ENCODE measurements at regions not wholly inside any gene's neighbourhood (a gene's known extent, or its start where the extent isn't known, plus 50 kb on each side); places are given as distances from the start of the nearest gene placed in this dataset.
"Not testable (repeated sequence)": the region's sequence is repeated elsewhere in the genome, so short reads cannot be mapped to it uniquely, and the experiment has no call there.

DNA sequence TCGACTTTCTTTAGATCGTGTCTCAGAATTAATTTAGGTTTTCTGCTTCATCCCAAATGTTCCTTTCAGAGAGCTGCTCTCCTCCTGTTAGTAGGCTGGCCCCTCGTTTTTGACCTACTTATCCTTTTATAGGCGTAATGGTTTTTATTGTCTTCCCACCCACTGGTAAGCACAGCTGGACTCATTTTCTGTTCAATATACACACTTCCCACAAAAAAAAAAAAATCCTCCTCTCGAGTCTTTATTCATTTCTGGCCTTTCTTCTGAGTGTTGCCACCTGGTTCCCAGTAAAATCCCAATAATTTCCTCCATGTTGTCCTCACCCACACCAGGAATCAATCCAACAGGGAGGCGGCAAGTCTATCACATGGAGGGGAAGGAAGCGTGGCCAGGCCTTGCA is 970.2 kb upstream of the CELF2 start:
- Histone ChIP-seq H3K9me3 (ENCODE audit: control insufficient read depth in 2 of 2, insufficient read depth in 1 of 2, low read depth in 1 of 2, low read length in 1 of 2) (no peaks in the 10 kb centered on the region), H3K27me3 (ENCODE audit: control insufficient read depth in 3 of 3, insufficient read depth in 3 of 3, low read length in 3 of 3) (no peaks in the 10 kb centered on the region), H3K4me1 (ENCODE audit: control insufficient read depth in 3 of 3, insufficient read depth in 2 of 3, low read depth in 1 of 3, low read length in 2 of 3) (peaks cover 0 to 3% (median 0%) of the 10 kb centered on the region in 3 donors), H3K4me3 (ENCODE audit: low read depth in 1 of 3, low read length in 3 of 3) (no peak overlapping the region), H3K27ac (ENCODE audit: low read depth in 1 of 3, low read length in 2 of 3) (no peak overlapping the region), H3K36me3 (ENCODE audit: control insufficient read depth in 3 of 3, insufficient read depth in 2 of 3, low read depth in 1 of 3, low read length in 3 of 3) (no peaks in the 10 kb centered on the region)
- no peak for DNase-seq
- WGBS, 3 donors: 69 to 72% (median 70%) methylated on average over 7 of the region's 7 CpGs
- FAIRE-seq: no peak

DNA sequence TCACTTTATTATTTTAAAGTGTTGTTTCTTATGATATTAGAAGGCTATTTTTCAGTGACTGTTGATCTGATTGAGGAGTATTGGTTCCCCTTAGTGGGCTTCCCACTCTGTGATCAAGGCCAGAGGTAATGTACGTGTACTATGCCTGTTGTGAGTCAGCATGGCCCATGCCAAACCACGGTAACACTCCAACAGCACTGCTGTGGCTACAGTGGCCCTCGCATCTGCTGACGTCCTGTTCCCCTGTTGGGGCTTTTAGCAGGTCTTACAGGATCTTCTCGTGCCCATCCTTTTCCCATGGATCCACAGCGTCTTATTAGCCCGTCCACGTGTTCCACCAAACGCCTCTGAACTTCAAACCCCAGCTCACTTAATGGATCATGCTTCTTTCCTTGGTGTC is 964.6 kb upstream of the CELF2 start:
- no peaks in the 10 kb centered on the region for H3K4me1 ChIP-seq (ENCODE audit: control insufficient read depth in 3 of 3, insufficient read depth in 2 of 3, low read depth in 1 of 3, low read length in 2 of 3)
- no peaks in the 10 kb centered on the region for H3K9me3 ChIP-seq (ENCODE audit: control insufficient read depth in 2 of 2, insufficient read depth in 1 of 2, low read depth in 1 of 2, low read length in 1 of 2)
- no peak overlapping the region for H3K4me3 ChIP-seq (ENCODE audit: low read depth in 1 of 3, low read length in 3 of 3)
- H3K27me3 ChIP-seq (ENCODE audit: control insufficient read depth in 3 of 3, insufficient read depth in 3 of 3, low read length in 3 of 3): no peaks in the 10 kb centered on the region
- FAIRE-seq (no peak), DNase-seq (no peak)
- WGBS, 3 donors: 79 to 84% (median 80%) methylated on average over 9 of the region's 9 CpGs
- H3K36me3 ChIP-seq (ENCODE audit: control insufficient read depth in 3 of 3, insufficient read depth in 2 of 3, low read depth in 1 of 3, low read length in 3 of 3): no peaks in the 10 kb centered on the region
- no peak overlapping the region for H3K27ac ChIP-seq (ENCODE audit: low read depth in 1 of 3, low read length in 2 of 3)

DNA sequence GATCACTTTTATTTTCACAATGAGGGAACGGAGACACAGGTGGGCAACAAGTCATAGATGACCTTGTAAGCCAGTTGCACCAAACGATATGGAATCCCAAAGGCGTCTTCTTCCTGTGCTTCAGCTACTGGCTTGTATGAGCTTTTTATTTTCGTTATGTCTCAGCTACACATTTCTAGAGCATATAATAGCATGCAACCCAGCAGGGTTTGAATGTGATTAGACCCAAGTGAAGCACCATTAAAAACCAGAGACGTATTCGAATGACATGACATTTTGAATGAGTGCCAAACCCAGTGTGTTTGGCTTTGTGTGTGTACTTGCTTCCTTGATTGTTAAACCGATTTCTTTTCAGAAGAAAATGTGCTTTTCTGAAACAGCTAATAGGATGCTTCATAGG is 963.2 kb upstream of the CELF2 start:
- FAIRE-seq (no peak), DNase-seq (no peak)
- Histone ChIP-seq H3K27me3 (ENCODE audit: control insufficient read depth in 3 of 3, insufficient read depth in 3 of 3, low read length in 3 of 3) (no peaks in the 10 kb centered on the region), H3K4me3 (ENCODE audit: low read depth in 1 of 3, low read length in 3 of 3) (no peak overlapping the region), H3K9me3 (ENCODE audit: control insufficient read depth in 2 of 2, insufficient read depth in 1 of 2, low read depth in 1 of 2, low read length in 1 of 2) (no peaks in the 10 kb centered on the region), H3K27ac (ENCODE audit: low read depth in 1 of 3, low read length in 2 of 3) (no peak overlapping the region), H3K4me1 (ENCODE audit: control insufficient read depth in 3 of 3, insufficient read depth in 2 of 3, low read depth in 1 of 3, low read length in 2 of 3) (no peaks in the 10 kb centered on the region), H3K36me3 (ENCODE audit: control insufficient read depth in 3 of 3, insufficient read depth in 2 of 3, low read depth in 1 of 3, low read length in 3 of 3) (no peaks in the 10 kb centered on the region)
- WGBS, 3 donors: 75 to 79% (median 79%) methylated on average over 7 of the region's 7 CpGs

DNA sequence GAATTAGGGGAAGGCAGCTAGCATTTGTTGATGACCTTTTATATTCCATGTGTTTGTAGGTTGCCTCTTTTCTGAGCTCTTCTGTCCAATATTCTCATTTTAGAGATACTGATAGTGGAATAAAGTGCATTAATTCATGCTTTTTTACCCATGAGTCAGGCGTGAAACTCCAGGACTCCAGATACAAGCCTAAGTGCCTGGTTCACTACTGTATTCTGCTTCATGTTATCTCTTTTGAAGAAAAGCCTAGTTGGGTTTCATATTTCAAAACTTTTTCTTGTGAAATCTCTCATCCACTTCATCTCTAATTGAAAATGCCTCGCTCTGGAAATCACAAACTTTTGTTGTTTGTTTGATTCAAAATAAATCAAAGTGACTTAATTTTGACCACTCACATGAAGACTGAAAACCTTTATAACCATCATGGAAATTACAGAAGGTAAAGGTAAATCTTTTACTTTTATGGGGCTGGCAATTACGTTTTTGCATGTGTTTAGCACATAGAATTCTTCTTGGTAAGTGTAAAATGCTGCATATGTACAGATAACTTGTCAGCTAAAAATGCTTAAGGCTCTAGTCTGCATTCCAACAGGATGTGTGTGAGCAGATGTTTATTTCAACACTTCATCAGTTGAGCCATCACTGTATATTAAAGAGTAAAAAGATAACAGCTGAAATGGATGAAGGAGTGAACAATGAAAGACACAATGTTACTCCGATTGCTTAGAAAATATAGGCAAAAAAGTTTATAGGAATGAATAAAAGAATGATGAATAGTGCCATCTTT is 961.8 kb upstream of the CELF2 start:
- Histone ChIP-seq H3K36me3 (ENCODE audit: control insufficient read depth in 3 of 3, insufficient read depth in 2 of 3, low read depth in 1 of 3, low read length in 3 of 3) (no peaks in the 10 kb centered on the region), H3K27ac (ENCODE audit: low read depth in 1 of 3, low read length in 2 of 3) (no peak overlapping the region), H3K9me3 (ENCODE audit: control insufficient read depth in 2 of 2, insufficient read depth in 1 of 2, low read depth in 1 of 2, low read length in 1 of 2) (no peaks in the 10 kb centered on the region), H3K4me3 (ENCODE audit: low read depth in 1 of 3, low read length in 3 of 3) (no peak overlapping the region), H3K4me1 (ENCODE audit: control insufficient read depth in 3 of 3, insufficient read depth in 2 of 3, low read depth in 1 of 3, low read length in 2 of 3) (no peaks in the 10 kb centered on the region), H3K27me3 (ENCODE audit: control insufficient read depth in 3 of 3, insufficient read depth in 3 of 3, low read length in 3 of 3) (no peaks in the 10 kb centered on the region)
- 58 to 61% (median 60%) methylated on average over 4 of the region's 4 CpGs for WGBS, 3 donors
- DNase-seq (peak in 1 of 2 donors; percentile 16), FAIRE-seq (no peak)

DNA sequence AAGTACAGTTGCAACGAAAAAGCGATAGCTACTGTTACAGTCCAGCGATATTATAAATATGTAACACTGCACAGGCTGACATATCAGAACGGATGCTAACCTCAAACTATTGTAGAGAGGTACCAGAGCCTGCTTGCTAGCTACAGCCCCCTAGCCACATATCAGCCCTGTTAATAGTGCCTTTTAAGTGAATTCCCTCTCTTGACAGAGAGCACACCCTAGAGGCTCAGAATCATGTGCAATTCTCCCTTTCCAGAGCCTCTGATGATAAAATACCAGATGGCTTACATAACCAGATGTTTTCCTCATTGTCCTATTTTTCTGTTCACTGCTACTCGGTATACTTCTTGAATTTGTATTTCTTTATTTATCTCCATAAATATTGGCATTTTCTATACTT is 960.7 kb upstream of the CELF2 start:
- Histone ChIP-seq H3K27ac (ENCODE audit: low read depth in 1 of 3, low read length in 2 of 3) (no peak overlapping the region), H3K27me3 (ENCODE audit: control insufficient read depth in 3 of 3, insufficient read depth in 3 of 3, low read length in 3 of 3) (no peaks in the 10 kb centered on the region), H3K4me1 (ENCODE audit: control insufficient read depth in 3 of 3, insufficient read depth in 2 of 3, low read depth in 1 of 3, low read length in 2 of 3) (no peaks in the 10 kb centered on the region), H3K4me3 (ENCODE audit: low read depth in 1 of 3, low read length in 3 of 3) (no peak overlapping the region), H3K36me3 (ENCODE audit: control insufficient read depth in 3 of 3, insufficient read depth in 2 of 3, low read depth in 1 of 3, low read length in 3 of 3) (no peaks in the 10 kb centered on the region), H3K9me3 (ENCODE audit: control insufficient read depth in 2 of 2, insufficient read depth in 1 of 2, low read depth in 1 of 2, low read length in 1 of 2) (no peaks in the 10 kb centered on the region)
- FAIRE-seq (no peak), DNase-seq (peak in 1 of 2 donors; percentile 23)
- WGBS, 3 donors: 71 to 84% (median 73%) methylated on average over 5 of the region's 5 CpGs

DNA sequence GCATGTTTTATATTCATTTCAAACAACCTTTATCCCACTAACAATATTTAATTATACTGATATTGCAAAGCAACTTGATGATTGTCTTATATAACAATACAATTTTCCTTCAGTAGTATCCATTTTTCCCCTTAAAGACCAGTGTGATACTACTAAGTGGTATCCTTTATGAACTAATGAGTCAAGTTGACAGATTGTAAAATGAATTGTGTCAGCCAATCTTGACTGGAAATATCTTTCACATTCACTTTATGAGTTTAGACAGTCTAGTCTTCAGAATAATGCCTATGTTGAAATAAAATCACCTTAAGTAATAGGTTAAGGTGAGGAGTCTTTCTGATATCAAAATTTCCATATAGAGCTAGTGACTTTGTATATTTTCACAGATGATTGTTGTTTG is 950.0 kb upstream of the CELF2 start:
- Histone ChIP-seq H3K4me1 (ENCODE audit: control insufficient read depth in 3 of 3, insufficient read depth in 2 of 3, low read depth in 1 of 3, low read length in 2 of 3) (no peaks in the 10 kb centered on the region), H3K36me3 (ENCODE audit: control insufficient read depth in 3 of 3, insufficient read depth in 2 of 3, low read depth in 1 of 3, low read length in 3 of 3) (no peaks in the 10 kb centered on the region), H3K27me3 (ENCODE audit: control insufficient read depth in 3 of 3, insufficient read depth in 3 of 3, low read length in 3 of 3) (no peaks in the 10 kb centered on the region), H3K27ac (ENCODE audit: low read depth in 1 of 3, low read length in 2 of 3) (no peak overlapping the region), H3K9me3 (ENCODE audit: control insufficient read depth in 2 of 2, insufficient read depth in 1 of 2, low read depth in 1 of 2, low read length in 1 of 2) (no peaks in the 10 kb centered on the region), H3K4me3 (ENCODE audit: low read depth in 1 of 3, low read length in 3 of 3) (no peak overlapping the region)
- DNase-seq (no peak), FAIRE-seq (no peak)

DNA sequence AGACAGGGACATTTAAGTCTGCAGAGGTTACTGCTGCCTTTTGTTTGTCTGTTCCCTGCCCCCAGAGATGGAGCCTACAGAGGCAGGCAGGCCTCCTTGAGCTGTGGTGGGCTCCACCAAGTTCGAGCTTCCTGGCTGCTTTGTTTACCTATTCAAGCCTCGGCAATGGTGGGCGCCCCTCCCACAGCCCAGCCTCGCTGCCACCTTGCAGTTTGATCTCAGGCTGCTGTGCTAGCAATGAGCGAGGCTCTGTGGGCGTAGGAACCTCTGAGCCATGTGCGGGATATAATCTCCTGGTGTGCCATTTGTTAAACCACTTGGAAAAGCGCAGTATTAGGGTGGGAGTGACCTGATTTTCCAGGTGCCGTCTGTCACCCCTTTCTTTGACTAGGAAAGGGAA is 942.8 kb upstream of the CELF2 start:
- H3K36me3 ChIP-seq (ENCODE audit: control insufficient read depth in 3 of 3, insufficient read depth in 2 of 3, low read depth in 1 of 3, low read length in 3 of 3); H3K27me3 ChIP-seq (ENCODE audit: control insufficient read depth in 3 of 3, insufficient read depth in 3 of 3, low read length in 3 of 3); FAIRE-seq; H3K9me3 ChIP-seq (ENCODE audit: control insufficient read depth in 2 of 2, insufficient read depth in 1 of 2, low read depth in 1 of 2, low read length in 1 of 2); DNase-seq; H3K27ac ChIP-seq (ENCODE audit: low read depth in 1 of 3, low read length in 2 of 3); H3K4me1 ChIP-seq (ENCODE audit: control insufficient read depth in 3 of 3, insufficient read depth in 2 of 3, low read depth in 1 of 3, low read length in 2 of 3); H3K4me3 ChIP-seq (ENCODE audit: low read depth in 1 of 3, low read length in 3 of 3): not testable (repeated sequence)
- 85 to 89% (median 88%) methylated on average over 9 of the region's 9 CpGs for WGBS, 3 donors

DNA sequence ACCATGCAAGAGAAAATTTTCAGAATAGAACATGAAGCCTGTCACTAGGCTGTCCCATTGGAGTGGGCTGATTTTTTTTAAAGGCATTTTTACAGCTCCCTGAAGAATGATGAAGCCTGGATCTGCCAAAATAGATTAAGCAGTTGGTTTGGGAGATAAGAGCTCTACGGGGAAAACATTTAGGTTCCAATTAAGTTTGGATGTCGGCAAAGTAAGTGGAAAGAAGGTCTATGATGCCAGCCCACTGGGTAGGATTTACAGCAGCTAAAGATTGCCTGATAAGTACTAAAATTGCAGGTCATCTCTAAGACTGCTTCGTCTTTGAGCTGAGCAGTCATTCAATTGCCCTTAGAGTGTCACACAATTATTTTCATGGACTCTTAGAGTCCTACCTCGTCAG is 939.2 kb upstream of the CELF2 start:
- no peaks in the 10 kb centered on the region for H3K36me3 ChIP-seq (ENCODE audit: control insufficient read depth in 3 of 3, insufficient read depth in 2 of 3, low read depth in 1 of 3, low read length in 3 of 3)
- no peak overlapping the region for H3K4me3 ChIP-seq (ENCODE audit: low read depth in 1 of 3, low read length in 3 of 3)
- no peak for DNase-seq
- 39 to 50% (median 44%) methylated on average over 4 of the region's 4 CpGs for WGBS, 3 donors
- H3K27ac ChIP-seq (ENCODE audit: low read depth in 1 of 3, low read length in 2 of 3): no peak overlapping the region
- peaks cover 0 to 6% of the 10 kb centered on the region in 2 donors for H3K9me3 ChIP-seq (ENCODE audit: control insufficient read depth in 2 of 2, insufficient read depth in 1 of 2, low read depth in 1 of 2, low read length in 1 of 2)
- H3K27me3 ChIP-seq (ENCODE audit: control insufficient read depth in 3 of 3, insufficient read depth in 3 of 3, low read length in 3 of 3): no peaks in the 10 kb centered on the region
- FAIRE-seq: no peak
- no peaks in the 10 kb centered on the region for H3K4me1 ChIP-seq (ENCODE audit: control insufficient read depth in 3 of 3, insufficient read depth in 2 of 3, low read depth in 1 of 3, low read length in 2 of 3)

DNA sequence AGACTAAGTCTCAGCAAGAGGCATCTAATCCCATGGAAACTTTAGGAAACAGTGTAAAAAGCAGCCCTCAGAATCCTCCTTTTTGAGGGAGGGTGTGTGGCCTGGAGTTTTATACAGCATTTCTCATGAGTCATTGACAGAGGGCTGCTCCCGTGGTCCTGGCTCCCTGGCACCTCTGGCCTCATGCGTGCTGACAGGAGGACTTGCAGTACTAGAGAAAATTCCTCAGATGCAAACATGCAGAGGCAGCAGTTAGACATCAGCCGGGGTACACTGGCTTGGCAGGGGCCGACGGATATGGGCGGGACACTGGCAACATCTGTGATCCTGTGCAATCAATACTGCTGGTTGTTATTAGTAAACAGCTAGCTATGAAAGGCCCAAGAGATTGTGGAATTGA is 925.1 kb upstream of the CELF2 start:
- H3K27ac ChIP-seq (ENCODE audit: low read depth in 1 of 3, low read length in 2 of 3): no peak overlapping the region
- DNase-seq (peak in 1 of 2 donors; percentile 4), FAIRE-seq (no peak)
- no peaks in the 10 kb centered on the region for H3K4me1 ChIP-seq (ENCODE audit: control insufficient read depth in 3 of 3, insufficient read depth in 2 of 3, low read depth in 1 of 3, low read length in 2 of 3)
- H3K36me3 ChIP-seq (ENCODE audit: control insufficient read depth in 3 of 3, insufficient read depth in 2 of 3, low read depth in 1 of 3, low read length in 3 of 3): no peaks in the 10 kb centered on the region
- no peaks in the 10 kb centered on the region for H3K27me3 ChIP-seq (ENCODE audit: control insufficient read depth in 3 of 3, insufficient read depth in 3 of 3, low read length in 3 of 3)
- H3K4me3 ChIP-seq (ENCODE audit: low read depth in 1 of 3, low read length in 3 of 3): no peak overlapping the region
- peaks cover 0 to 7% of the 10 kb centered on the region in 2 donors for H3K9me3 ChIP-seq (ENCODE audit: control insufficient read depth in 2 of 2, insufficient read depth in 1 of 2, low read depth in 1 of 2, low read length in 1 of 2)
- WGBS, 3 donors: 40 to 58% (median 53%) methylated on average over 6 of the region's 6 CpGs

All from small intestine (tissue), 7 donors.